Cortex of kidney (tissue), 1 donor: ENCODE measurements at regions not wholly inside any gene's neighbourhood (a gene's known extent, or its start where the extent isn't known, plus 50 kb on each side); places are given as distances from the start of the nearest gene placed in this dataset.

ENCODE experiments used
- DNase-seq: peaks from one replicate; lab custom pipeline; 2025; lab: John Stamatoyannopoulos, UW

DNA sequence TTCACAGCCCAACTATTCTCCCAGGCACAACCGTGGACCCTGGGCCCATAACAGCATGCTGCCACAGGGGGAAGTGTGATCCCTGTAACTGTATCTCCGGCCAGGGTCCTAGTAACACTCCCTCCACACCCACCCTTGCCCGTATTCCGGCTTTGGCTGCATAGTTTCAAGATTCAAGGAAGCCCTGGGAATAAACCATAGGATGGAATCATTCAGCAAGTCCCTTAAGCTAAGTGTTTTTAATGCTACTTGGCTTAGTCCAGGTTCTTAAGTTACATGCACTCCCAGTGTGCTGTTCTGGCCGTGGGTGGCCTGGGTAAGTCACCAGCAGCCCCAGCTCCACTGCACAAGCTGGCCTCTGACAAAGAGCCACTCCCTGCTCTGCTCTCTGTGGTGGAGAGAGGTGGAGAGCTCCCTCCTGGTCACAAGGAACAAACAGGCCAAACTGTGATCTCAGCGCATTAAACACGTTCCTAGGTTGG, 532.4 kb upstream of the SGCG start:
- no peak for DNase-seq

DNA sequence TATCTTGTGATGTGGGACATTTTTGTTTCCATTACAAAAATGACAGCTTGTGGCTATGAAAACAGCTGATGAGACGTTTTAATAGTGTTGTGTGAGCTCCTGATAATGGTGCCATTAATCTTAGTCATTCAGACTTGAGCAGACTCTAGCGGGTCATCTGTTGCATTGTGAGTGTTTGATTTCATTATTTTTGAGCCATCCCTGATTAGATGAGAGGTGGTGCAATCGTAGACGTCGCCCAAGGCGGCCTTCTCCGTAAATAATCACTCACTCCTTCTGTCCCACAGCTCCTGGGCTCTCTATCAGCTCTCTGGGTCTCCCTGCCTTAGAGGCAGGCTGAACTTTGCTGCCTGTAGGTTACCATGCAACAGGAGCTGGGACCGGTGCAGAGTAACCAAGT, 528.0 kb upstream of the SGCG start:
- no peak for DNase-seq

DNA sequence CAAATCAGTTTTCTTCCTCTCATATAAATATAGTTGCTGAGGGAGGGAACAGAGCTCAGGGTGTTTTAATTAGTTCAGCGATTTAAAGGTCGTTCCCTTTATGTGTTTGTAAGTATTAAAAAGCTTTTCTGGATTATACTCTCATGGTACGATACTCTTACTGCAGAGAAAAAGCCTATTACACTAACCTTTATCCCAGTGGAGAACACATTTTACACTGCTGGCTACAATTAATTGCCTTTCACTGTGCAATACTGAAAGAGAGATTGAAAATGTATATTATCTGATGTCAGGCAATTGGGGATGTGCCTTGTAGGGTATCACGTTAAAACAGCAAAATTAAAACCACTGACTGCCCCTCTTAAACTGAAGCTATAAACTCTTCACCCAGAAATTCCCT, 526.9 kb upstream of the SGCG start:
- no peak for DNase-seq

DNA sequence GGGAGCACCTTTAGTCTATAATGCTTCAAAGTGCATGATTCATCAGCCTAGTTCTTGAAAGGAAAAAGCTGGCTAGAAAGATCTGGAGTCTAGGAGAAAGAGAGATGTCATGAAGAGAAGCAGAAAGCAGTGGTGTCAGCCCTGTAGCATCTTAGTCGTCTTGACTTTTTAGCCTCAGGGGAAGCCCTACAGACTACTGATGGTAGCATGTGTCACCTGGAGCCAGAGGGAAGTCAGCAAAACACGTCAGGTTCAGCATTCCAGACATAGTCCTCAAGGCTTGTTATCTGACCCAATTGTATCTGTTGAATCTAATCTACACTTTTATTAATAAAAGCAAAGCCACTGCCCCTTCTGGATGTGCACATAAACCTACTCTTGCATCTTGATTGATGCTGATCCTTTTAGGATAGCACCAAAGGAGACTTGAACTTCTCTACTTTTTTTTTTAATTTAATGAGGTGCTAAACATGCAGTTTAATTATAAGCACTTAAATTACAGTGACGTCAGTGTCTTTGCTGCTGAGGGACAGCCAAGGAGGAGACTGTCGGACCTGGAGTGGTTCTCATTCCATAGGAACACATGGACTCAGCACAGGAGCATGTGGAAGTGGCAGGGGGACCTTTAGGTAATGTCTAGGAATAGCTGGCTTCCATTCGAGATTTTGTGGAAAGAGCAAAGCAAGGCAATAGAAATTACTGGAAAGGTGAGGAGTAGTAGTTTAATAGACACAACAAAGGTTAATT, 525.5 kb upstream of the SGCG start:
- no peak for DNase-seq

DNA sequence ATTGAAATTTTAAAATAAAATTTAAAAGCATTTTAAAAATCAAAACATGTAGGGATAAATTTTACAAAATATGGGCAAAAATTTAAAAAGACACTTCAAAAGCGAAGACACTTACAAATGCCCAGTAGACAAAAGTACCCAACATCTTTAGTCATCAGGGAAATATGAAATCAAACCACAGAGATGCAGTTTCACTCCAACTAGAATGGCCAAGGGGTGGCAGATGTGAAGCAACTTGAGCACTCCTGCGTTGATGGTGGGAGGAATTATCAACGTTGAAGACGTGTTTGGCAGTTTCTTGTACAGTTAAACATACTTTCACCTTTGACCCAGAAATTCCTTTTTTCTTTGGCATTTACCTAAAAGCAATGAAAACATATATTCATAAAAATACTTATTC, 518.0 kb upstream of the SGCG start:
- no peak for DNase-seq

DNA sequence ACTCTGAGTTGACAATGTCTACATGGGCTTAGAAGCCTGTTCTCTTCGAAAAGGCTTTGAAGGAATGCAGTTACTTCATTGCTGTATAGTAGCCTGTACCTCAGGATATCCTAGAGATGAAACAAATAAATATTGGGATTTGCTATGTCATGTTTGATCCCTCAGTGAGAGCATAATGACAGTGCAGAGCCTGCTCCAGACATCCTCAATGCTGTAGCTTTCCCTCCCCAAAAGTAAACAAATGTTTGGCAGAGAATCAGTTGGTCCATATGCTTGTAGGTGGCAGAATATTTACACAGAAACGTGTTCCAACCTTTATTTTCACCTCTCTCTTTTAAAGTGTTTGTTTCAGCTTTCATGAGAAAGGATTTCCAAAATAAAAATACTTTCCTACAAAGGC, 515.3 kb upstream of the SGCG start:
- no peak for DNase-seq

DNA sequence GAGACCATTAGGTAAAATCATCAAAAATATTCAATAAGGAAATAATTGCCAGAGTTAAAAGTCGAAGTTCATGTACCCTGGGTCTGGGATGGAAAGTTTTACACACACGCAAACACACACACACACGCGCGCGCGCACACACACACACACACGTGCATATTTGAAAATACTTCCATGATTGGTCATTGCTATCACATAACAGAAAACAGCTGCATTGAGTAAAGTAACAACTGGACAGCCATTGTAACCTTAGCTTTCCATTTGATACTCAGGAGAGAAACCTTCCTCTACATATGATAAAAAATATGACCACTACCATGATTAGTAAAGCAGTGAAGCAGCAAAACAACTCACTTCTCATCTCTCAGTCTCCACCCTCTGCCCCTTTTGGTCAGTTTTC, 490.0 kb upstream of the SGCG start:
- DNase-seq: no peak

DNA sequence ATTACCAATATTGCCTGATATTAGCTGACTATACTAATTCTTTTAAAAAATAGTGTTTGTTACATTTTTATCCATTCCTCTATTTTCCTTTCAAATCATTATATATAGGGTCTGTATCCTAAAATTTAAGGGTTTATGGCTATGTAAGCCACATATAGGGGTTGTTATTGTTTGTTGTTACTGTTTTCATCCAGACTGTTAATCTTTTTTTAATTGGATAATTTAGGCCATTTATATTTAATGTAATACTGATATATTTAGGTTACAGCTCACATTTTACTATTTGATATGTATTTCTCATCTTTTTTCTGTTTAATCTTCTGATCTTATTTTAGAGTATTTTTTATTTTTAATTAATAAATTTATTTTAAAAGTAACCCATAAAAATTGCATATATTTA, 487.1 kb upstream of the SGCG start:
- DNase-seq: no peak

DNA sequence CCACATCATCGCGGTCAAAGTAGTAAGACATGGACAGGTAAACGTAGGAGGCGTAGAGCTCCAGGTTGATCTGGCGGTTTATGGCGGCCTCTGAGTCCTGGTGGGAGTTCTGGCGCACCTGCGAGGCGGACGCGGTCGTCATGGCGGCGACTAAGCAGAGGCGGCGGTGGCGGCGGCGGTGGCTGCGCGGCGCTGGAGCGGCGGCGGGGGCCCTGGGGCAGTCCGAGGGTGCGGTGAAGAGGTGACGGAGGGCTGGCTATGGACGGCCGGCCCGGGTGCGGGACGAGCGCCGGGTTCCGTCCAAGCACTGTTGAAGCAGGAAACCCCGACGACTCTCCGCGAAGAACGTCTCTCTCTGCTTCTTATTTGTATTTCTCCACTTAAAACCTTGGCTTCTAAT, 484.3 kb upstream of the SGCG start:
- no peak for DNase-seq

DNA sequence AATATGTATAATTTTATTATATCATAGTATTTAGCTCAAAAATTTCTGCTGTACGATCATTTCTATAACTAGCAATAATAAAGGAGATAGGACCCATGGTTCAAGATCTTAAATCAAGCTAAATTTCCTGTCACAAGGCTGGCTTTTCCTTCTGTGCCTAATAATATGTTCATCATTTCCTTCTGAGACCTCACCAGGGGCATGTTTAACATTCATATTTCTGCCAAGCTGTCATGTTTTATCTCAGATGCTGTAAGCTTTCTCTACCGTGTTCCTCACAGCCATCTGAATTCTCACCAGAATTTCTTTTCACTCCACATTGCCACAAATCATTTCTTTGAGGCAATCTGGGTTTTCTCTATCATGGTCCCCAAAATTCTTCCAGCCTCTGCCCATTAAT, 482.3 kb upstream of the SGCG start:
- no peak for DNase-seq

DNA sequence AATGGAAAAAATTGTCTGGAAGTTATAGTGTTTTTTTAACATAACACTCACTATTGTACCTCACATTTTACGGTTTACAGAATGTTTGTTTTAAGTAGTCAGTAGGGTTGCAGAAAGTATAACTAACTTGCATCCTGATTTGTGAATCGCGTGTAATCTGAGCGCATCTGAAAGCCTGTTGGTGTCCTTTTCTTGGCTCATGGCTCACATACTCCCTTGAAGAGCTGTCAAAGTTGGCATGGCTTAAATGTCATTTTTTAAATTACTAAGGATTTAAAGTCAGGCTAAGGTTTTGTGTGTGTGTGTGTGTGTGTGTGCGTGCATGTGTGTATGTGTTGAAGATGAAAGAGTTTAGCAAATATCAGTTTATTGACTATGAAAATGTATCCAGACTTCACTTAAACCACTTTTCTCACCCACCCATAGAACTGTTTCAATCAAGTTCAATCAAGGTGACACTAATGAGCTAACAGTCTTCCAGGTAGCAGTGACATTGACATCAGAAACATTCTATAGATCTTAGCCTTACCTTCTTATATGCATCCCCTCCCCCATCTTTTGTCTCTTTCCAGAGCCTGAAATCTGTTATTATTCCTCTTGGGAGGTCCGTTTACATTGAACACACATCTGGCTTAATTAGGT, 480.4 kb upstream of the SGCG start:
- no peak for DNase-seq

DNA sequence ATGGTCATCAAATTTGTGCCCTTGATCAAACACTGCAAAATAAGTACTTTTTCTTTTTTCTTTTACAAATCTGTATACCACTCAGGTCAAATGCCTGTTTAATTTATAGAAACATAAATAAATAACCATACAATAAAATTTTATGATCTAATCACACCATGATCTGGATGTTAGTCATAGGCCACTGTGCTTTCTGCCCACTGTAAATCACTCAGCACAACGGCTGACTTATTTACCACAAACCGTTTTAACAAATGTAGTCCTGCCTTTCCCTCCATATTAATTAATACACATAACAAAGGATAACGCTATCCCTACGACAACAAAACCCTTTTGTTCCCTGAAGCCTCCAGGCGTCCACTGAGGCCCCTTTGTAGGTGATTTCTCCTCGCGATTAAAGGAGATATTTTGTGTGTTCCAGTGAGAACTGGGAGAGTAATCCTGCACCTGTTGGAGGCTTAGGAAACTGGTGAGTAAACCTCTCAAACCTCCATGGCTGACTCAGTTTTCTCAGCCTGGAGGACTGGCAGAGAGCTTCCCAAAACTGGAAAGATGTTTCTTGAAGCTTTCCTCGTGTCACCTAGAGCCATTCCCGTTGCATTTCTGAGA, 477.1 kb upstream of the SGCG start:
- DNase-seq: no peak

DNA sequence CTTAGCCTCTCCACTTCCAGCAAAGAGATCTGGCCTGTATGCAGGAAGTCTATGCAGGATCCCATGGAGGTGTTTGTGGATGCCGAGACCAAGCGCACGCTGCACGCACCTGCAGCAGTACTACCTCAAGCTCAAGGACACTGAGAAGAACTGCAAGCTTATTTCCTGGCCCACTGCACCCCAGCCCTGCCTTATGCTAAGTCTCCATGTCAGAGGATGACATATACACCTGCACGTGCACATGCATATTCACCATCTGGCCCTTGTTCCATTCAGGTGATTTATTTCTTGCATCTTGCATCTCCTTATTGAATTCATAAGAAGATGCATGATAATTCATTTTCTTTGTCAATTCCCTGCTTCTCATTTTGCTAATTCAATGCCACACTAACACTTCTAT, 472.8 kb upstream of the SGCG start:
- DNase-seq: no peak

DNA sequence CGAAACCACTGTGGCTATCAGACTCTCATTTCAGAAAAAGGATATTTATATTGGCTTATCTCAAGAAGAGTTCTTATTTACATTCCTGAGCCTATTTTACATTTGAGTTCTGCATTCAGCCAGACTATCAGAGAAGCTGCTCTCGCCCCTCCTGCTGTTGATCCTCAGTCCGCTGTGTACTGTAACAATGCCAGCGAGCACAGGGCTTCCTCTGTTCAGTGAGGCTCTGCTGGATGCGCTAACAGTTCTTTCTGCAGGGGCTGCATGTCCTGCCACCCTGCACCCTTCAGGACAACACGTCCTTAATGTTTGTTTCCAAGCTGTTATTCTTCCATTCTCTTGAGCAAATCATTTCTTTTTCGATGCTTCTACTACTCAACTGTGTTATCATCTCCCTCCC, 463.7 kb upstream of the SGCG start:
- DNase-seq: no peak

DNA sequence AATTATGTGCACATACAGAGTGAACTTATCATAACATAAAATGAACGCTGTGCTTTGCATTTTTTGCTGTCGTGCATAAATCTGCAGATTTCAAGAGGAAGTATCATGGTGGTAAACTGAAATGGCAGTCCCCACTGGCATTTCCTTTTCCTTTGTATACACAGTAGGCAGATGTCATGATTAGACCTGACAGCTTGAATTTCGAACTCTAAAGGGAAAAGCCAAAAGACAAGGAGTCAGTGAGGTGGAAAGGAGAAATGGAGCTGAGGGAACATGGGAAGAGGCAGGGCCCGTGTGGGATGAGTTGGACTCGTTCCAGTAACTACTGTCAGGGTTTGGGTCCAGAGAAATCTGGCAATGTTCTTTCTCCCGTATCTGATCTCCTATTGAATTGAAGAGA, 454.1 kb upstream of the SGCG start:
- no peak for DNase-seq

DNA sequence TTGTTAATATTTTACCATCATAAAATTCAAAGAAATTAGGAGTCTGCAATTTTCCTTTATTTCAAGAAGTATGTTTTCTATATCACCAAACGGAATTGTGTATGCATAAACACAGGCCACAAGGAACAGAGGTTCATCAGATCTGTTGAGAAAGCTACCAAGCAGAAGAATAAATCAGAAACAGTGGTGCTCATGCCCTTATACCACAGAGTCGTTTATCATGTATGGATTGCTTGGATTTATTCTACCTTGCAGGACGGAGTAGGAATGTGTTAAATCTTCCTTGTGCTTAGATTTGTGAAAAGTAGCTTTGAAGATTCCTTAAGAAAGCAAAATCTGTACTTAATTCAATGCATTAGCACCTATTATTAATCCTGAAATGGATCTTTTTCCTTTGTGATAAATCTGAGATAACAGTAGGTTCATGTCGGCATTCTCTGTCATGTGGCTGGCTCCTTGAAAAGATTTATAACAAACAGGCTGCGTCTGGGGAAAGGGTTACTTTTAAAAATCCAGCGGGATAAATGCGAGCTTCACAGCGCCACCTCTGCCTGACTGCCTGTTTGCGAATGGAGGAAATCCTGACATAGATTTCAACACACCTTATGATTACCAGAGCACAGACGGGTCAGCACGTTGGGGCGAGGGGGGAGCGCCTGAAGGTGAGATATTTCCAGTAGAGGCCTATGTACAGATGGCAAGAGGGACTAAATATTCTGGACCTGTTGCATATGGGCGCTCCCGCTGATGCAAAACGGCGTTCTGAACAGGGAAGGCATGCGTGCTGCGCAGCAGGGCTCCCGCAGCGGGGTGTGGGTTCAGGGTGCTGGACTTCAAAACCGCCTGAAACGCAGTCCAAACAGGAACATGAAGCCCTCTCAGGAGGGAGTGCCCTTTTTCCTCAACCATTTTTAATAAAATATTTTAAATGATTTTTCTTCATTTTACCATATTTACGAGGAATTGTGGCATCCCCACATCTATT, 445.5 kb upstream of the SGCG start:
- no peak for DNase-seq

DNA sequence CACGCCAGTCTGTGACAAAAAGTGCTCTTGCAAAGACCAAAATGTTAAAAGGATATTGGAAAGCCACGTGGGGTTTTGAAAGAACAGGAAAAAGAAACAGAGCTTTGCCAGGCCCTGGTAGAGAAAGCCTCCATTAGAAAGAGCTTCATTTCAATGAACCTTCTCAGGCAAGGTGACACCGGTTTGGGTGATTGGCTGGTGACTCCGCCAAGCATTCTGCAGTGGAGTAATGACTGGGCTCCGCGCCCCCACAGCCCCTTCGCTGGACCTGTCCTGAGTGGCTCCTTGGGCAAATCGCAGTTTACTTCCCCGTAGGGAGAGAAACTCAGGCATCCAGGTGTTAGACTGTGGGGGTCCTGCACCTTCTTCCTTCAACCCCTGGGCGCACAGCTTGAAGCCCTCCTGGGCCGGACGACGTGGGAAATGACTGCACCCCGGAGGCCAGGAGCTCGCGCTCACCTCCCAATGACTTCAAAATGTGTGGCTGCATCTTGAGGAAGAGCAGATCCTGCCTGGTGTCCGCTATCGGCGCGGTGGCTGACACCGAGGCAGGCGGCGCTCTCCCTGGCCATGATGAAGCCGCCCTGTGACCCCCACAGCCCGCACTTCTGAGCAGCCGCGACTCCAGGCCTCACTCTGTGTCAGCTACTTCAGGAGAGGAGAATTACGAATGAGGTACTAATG, 444.6 kb upstream of the SGCG start:
- DNase-seq: no peak

DNA sequence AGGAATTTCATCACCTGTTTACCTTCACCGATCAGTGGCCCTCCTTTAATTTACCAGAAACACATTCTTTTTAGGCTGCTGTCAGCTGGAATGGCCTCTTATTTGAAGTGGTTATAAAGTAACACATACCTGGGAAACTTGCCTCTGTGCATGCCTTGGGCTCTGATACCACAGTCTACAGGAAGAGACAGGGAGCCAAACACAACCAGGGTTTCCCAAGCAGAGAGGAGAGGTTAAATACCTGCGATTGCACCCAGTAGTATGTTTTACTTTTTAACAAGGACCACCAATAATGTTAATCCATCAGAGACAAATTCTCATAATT, 444.0 kb upstream of the SGCG start:
- DNase-seq: no peak

DNA sequence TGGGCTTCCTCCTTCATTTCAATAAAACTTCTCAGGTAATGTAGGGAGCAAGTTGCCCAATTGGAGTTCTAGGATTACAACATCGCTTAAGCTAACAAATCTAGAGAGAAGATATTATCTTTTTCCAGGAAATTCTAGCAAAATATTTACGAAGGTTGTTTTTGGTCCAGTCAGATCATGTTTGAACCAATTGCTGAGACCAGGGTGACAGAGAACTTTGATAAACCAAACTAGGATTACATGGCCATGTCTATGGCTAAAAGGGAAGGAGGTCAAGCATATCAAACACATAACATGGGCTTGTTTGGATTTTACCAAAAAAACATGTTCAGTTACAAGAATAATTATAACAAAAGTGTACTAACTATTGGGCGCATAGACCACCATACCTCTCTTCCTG, 442.4 kb upstream of the SGCG start:
- DNase-seq: no peak

DNA sequence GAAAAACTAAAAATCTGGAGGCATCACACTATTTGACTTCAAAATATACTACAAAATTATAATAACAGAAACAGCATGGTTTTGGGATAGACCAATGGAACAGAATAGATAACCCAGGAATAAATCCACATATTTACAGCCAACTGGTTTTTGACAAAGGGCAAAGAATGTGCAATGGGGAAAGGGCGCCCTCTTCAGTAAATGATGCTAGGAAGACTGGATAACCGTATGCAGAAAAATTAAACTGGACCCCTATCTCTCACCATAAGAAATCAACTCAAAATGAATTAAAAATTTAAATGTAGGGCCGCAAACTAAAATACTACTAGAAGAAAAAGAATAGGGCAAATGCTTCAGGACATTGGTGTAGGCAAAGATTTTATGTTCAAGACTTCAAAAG, 440.5 kb upstream of the SGCG start:
- no peak for DNase-seq

DNA sequence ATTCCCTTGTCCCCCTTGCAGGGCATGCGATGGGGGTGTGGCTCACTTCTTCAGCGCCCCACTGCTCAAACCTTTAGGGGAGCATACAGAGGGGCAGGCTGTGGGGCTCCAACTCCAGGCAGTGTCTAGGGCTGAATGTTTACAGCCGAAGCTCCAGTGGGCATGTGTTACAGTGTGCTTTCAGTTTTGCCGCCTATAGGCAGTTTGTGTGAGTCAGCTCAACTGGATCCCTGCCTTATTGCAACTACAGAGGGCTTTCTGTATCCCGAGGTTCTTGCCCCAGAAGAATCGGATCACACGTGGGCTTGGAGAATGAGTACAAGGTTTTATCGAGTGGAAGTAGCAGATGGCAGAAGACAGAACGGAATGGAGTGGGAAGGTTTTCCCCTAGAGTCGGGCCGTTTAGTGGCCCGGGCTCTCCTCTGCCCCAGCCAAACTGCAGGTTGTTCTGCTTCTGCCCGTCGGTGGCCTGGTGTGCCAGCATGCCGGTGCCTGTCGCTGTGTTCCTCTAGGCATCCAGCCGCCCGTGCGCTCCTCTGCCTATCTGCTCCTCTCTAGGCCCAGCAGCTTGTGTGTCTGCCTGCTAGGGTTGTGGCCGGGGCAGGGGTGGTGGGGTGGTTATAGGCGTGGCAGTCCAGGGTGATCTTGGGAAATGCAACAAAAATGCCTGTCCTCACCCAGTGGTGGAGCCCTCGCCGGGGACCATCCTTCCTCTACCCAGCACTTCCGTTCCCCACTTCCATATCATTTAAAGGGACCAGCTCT, 435.9 kb upstream of the SGCG start:
- DNase-seq: no peak
